ENCODE measurements at regions not wholly inside any gene's neighbourhood (a gene's known extent, or its start where the extent isn't known, plus 50 kb on each side); places are given as distances from the start of the nearest gene placed in this dataset.

DNA sequence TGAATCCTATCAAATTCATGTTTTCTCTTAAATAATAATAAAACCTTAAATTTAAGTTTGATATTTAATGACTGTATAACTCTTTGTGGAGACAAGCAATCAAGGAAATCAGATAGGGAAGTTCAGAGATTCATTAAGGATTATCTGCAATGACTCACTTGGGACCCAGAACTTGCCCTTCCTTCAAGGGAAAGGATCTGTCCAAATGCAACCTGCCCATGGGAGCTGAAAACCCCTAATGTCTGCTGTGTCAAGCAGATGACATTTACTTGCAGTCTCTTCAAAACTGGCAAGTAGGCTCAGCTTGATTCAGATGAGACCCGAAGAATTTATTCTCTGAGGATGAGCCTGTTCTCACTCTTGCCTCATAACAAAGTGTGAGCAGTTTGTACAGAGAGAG is 1577.6 kb downstream of the EFNA5 start:
- H3K27me3 Mint-ChIP-seq (ENCODE audit: low read depth), result no peaks in the 10 kb centered on the region
- no peaks in the 10 kb centered on the region for H3K27me3 ChIP-seq (ENCODE audit: insufficient read depth, low read length)
- H3K18ac ChIP-seq (ENCODE audit: insufficient read length, low read depth, low read length), result no peak overlapping the region
- H3K27ac ChIP-seq (ENCODE audit: insufficient read length, low read depth, low read length), result no peak overlapping the region
- H4K20me1 ChIP-seq (ENCODE audit: control insufficient read depth, insufficient read depth, insufficient read length), result no peaks in the 10 kb centered on the region
- H2BK5ac ChIP-seq (ENCODE audit: insufficient read length, low read length), result no peak overlapping the region
- H3K36me3 Mint-ChIP-seq (ENCODE audit: insufficient read depth in 1 of 3, low read depth in 3 of 3), result peaks cover 0 to 5% (median 0%) of the 10 kb centered on the region in 3 experiments; a peak in 3 of 7 replicates
- no peak overlapping the region for H2AFZ ChIP-seq (ENCODE audit: low read length)
- no peak overlapping the region for H2BK12ac ChIP-seq (ENCODE audit: insufficient read length, low read depth, low read length)
- H3K4ac ChIP-seq (ENCODE audit: low read depth, low read length), result no peak overlapping the region
- no CpG with 5 or more reads among the region's 1 CpG for WGBS (ENCODE audit: extremely low coverage, insufficient read length, low lambda C conversion rate)
- no peak overlapping the region for H3K27ac Mint-ChIP-seq
- DNase-seq, result no peak
- TF ChIP-seq, protein P1, sequence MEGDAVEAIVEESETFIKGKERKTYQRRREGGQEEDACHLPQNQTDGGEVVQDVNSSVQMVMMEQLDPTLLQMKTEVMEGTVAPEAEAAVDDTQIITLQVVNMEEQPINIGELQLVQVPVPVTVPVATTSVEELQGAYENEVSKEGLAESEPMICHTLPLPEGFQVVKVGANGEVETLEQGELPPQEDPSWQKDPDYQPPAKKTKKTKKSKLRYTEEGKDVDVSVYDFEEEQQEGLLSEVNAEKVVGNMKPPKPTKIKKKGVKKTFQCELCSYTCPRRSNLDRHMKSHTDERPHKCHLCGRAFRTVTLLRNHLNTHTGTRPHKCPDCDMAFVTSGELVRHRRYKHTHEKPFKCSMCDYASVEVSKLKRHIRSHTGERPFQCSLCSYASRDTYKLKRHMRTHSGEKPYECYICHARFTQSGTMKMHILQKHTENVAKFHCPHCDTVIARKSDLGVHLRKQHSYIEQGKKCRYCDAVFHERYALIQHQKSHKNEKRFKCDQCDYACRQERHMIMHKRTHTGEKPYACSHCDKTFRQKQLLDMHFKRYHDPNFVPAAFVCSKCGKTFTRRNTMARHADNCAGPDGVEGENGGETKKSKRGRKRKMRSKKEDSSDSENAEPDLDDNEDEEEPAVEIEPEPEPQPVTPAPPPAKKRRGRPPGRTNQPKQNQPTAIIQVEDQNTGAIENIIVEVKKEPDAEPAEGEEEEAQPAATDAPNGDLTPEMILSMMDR (conservative IDR thresholded peaks at IDR 0.05), result no peak
- H3K9me3 Mint-ChIP-seq, result no peaks in the 10 kb centered on the region
- H4K8ac ChIP-seq (replicated peaks; ENCODE audit: insufficient read length, low read depth, low read length), result no peak overlapping the region
- H3K14ac ChIP-seq (ENCODE audit: insufficient read depth, low read length), result no peak overlapping the region
- H3K56ac ChIP-seq (ENCODE audit: insufficient read length, low read depth, low read length), result no peak overlapping the region
- H3K4me1 ChIP-seq (ENCODE audit: insufficient read depth, low read length), result no peaks in the 10 kb centered on the region; the same call in 1 of the 2 replicates
- H3K23me2 ChIP-seq (ENCODE audit: insufficient read length, low read depth, low read length, poor library complexity, severe bottlenecking), result no peaks in the 10 kb centered on the region
- no peak overlapping the region for H4K5ac ChIP-seq (ENCODE audit: insufficient read length, low read depth, low read length)
- no peak overlapping the region for H2BK20ac ChIP-seq (ENCODE audit: low read depth, low read length, poor library complexity, severe bottlenecking)
- H3K9ac ChIP-seq (ENCODE audit: extremely low read depth, insufficient read length, low read length), result no peak overlapping the region
- peaks cover 13 to 17% of the 10 kb centered on the region in 2 experiments for H3K4me1 Mint-ChIP-seq
- H3K9me3 ChIP-seq (ENCODE audit: control insufficient read depth, low read depth, low read length), result no peaks in the 10 kb centered on the region
- H3K79me1 ChIP-seq (ENCODE audit: insufficient read depth, low read depth, low read length, poor library complexity, severe bottlenecking), result no peaks in the 10 kb centered on the region
- no peak overlapping the region for H2BK120ac ChIP-seq (ENCODE audit: low read depth, low read length, poor library complexity, severe bottlenecking)
- no peak overlapping the region for H4K91ac ChIP-seq (ENCODE audit: insufficient read length, low read depth, low read length)
- H2AK5ac ChIP-seq (ENCODE audit: insufficient read length, low read length), result no peak overlapping the region
- no peak overlapping the region for H2BK15ac ChIP-seq (ENCODE audit: low read depth, low read length)
- no peak overlapping the region for H3K4me3 Mint-ChIP-seq
- H3T11ph ChIP-seq (ENCODE audit: low read length), result no peak overlapping the region
- no peaks in the 10 kb centered on the region for H3K79me2 ChIP-seq (ENCODE audit: insufficient read depth, low read length)
- no peak overlapping the region for H3K4me2 ChIP-seq (ENCODE audit: insufficient read depth, insufficient read length, low read length)
- H3K23ac ChIP-seq (ENCODE audit: insufficient read length, low read depth, low read length), result no peak overlapping the region
